ENCODE measurements at regions not wholly inside any gene's neighbourhood (a gene's known extent, or its start where the extent isn't known, plus 50 kb on each side); places are given as distances from the start of the nearest gene placed in this dataset.

DNA sequence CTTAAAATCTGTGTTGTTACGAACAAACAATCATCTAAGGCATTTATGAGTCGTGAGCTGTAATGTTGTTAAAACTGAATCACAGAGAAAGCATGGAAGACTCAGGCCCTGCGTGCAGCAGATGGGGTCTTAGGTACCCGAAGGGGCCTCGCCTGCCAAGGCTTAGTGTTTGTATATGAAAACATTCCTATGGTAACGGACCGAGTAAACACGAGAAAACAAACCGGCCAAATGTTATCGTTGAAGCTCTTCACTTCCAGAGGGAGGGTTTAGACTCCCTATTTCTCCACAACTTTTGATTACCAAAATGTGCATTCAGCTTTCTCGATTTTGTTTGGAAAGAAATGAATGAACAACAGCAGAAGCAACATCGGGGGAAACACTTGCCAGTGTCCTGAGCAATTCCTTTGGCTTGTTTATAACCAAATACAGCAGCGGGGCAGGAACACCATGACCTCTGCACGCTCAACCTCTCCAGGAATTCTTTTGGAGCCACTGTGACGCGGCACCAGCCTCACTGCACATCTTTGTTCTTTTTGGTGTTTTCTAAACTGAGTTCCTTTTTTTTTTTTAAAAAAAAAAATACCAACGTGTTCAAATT lies 121.6 kb upstream of the KLF6 start:
- DNase-seq (ENCODE audit: low read depth), result peak; percentile 79

DNA sequence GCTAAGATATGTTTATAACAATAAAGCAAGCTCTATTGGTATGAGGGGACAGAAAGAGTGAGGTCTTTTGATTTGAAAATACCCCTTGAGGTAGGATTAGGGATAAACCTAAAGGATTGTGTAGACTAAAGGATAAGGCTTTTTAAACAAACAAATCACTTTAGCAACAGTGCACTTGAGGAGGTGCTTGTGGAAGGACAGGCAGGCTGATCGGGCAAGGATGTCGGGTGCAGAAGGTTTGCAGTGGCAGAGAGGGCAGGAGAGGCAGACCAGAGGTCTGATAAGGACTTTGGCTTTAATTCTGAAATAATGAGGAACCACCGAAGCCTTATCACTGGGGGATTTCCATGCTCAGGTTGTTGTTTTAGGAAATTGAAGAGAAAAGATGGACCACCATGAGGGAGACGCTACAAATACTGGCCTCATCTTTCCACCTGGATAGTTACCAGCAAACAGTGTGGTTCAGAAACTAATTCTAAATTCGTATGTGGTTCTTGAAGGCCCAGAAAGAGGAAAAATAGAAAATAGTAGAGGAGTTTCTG lies 119.5 kb upstream of the KLF6 start:
- no peak for DNase-seq (ENCODE audit: low read depth)

DNA sequence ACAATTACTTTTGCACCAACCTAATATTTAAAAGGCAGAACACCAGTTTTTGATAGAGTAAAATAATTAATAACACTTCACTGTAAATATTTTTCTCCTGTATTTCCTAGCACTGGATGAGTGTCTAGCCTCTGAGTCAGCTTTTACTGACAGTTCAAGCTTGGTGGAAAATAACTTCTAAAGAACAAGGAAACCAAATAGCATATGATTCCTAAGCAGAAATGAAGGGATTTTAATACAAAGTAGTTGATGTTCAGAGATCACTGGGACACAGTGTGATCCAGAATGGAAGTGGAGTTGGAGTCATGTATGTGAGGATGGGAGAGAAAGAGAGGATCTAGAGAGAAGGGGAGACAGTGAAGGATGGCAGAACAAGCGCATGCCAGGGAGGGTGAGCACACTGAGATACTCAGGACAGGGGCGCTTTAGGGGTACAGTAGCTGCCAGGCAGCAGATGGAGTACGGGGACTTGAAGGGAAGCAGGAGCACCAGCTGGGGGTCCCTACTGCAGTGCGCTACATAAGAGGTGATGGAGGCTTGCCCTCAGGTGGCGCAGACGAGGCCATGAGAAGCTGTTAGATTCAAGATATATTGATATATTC lies 117.9 kb upstream of the KLF6 start:
- peak; percentile 51 for DNase-seq (ENCODE audit: low read depth)

DNA sequence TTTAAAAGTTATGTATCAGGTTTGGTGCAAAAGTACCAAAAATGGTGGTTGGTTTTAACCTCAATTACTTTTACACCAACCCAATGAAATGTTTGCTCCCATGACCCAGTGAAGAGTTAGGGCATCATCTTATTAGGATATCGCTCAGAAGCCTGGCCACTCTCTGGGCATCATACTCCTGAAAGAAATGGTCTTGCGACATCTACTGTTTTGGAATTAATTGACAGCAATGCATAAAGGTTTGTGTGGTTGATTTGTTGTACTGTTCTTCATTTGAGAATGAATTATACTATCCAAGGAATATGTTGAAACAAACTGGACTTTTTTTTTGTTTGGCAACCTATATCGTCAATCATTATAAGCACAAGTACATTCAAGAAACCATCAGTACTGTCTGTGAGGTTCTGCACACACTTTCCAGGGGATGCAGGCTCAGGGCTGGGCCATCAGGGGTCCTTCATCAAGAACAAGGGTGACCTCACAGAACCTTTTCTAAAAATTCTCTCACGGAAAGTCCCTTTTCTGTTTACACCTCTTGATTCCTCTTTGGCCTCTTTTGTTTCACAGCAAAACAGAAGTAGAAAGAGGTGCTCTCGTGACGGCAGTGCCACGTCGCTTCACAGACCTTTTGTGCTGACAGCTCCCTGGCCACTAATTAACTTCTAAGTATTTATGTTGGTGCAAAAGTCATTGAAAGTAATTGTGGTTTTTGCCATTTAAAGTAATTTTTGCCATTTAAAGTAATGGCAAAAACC lies 117.2 kb upstream of the KLF6 start:
- DNase-seq (ENCODE audit: low read depth), result peak; percentile 69

GRCh38 chr10:3901370-3901769 lies 116.4 kb upstream of the KLF6 start:
- no peak for DNase-seq (ENCODE audit: low read depth)

GRCh38 chr10:3900391-3900790 lies 115.4 kb upstream of the KLF6 start:
- DNase-seq (ENCODE audit: low read depth), result no peak

DNA sequence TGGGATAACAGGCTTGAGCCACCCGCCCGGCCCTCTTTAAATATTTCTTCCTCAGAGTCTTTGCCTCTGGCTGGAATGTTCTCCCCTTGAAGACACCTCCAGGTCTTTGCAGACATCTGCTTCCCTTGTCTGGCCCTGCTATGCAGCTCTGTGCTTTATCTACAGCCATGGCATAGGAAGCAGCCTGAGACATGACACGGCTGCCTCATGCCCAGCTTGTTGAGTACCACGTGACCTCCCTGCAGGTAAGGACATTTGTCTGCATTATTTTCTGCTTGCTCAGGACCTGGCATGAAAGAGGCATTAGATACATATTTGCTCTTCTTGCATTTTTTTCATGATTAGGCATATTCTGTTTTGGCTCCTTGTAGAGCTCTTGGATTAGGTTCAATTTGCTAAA lies 113.8 kb upstream of the KLF6 start:
- no peak for DNase-seq (ENCODE audit: low read depth)

GRCh38 chr10:3897156-3897555 lies 112.1 kb upstream of the KLF6 start:
- DNase-seq (ENCODE audit: low read depth), result peak; percentile 52

GRCh38 chr10:3896161-3896560 lies 111.2 kb upstream of the KLF6 start:
- no peak for DNase-seq (ENCODE audit: low read depth)

- peak; percentile 65 for DNase-seq (ENCODE audit: low read depth)
Observed at GRCh38 chr10:3895045-3895631, 110.1 kb upstream of the KLF6 start.

- no peak for DNase-seq (ENCODE audit: low read depth)
Observed at GRCh38 chr10:3893901-3894563, 109.0 kb upstream of the KLF6 start.

DNA sequence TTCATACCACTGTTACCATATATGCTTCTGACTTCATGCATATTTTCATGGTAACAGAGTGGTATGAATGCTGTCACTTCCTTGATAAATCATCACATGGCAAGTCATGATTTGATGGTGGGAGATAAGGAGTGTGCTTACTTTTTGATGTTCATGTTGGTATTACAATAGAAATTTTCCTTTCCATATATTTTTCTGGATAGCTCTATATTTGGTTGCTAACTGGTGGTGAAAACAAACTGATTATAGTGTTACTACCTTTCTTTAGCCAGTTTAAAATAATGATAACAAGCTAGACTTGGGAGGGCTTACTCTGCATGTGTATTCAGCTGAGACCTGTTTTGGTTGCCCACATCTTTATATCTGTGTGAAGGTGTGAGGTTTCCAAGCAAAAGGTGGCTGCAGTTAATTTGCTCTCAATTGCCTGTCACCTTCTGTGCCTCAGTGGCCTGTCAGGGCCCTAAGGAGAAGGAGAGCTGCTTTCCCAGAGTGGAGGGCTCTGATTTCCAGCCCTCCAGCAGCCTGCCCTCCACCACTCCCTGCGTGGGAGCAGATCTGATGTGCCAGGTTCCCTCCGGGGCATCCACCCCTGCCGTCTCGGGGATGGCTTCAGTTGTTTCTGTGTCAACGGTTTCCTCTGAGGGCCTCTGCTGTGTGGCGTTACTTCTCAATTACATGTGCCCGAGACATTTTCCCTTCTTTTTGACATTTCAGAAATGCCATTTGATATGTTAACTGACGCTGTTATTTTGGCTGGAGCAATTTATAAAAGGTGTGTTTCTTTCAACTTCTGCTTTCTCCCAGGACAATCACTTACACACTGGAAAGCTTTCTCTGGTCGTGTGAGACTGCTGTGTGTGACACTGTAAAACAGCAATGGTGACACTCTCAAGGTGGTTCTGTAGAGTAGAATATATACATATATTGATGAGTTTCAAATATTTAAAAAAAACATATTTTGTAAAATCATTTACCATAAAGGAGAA lies 107.7 kb upstream of the KLF6 start:
- peak; percentile 48 for DNase-seq (ENCODE audit: low read depth)

- no peak for DNase-seq (ENCODE audit: low read depth)
Observed at GRCh38 chr10:3891396-3891795, 106.4 kb upstream of the KLF6 start.

- no peak for DNase-seq (ENCODE audit: low read depth)
Observed at GRCh38 chr10:3890602-3891352, 105.8 kb upstream of the KLF6 start.

DNA sequence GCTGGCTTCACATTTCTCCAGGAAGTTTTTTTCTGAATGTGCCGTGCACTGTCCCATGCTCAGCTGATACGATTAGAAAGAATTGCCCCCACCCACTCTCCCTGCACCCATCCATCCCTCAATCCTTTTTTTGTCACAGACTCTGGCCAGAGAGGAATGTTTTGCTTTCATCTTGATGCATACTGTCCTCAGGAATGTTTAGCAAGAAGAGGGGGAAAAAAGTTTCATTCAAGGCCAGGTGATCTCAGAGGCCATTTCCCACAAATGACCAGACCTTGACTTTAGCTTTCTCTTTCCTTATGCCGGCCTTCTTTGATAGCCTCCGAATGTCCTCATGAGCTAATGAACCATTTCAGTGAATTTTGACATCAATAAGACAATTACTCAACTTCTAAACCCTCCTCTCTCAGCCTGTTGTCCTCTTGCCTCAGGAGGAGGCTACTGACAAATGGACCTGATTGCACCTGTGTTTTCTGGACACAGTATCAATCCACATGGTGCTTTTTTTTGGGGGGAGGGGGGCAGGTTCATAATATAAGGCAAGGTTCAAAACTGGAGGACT lies 105.0 kb upstream of the KLF6 start:
- DNase-seq (ENCODE audit: low read depth), result peak; percentile 89

DNA sequence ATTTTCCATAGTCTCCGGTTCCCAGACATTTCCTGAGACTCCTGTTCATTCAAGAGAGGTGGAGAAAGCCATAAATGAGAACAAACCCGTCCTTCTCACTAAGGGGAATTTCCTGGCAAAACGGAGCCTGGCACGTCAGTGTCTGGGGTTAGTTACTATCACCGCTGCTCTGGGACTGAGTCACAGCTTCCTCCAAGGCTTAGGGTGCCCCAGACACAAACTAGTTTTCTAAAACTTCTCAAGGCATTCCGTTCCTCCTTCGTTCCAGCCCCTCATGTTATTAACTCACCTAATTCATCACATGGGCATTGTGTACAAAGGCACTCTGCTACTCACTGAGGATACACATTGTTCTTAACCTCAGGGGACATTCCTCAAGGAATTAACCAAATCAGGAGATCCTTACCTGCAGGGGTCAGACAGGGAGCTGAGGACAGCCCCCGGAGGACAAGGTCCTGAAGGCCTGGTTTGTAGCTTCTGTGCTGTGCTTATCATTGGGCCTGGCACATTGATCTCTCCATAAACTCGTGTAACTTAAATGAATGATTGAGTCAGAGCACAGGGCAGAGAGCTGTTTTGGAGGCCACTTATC lies 103.0 kb upstream of the KLF6 start:
- DNase-seq (ENCODE audit: low read depth), result peak; percentile 89

- DNase-seq (ENCODE audit: low read depth), result peak; percentile 33
Observed at GRCh38 chr10:3887404-3887803, 102.4 kb upstream of the KLF6 start.

- DNase-seq (ENCODE audit: low read depth), result peak; percentile 91
Observed at GRCh38 chr10:3886641-3887251, 101.7 kb upstream of the KLF6 start.

DNA sequence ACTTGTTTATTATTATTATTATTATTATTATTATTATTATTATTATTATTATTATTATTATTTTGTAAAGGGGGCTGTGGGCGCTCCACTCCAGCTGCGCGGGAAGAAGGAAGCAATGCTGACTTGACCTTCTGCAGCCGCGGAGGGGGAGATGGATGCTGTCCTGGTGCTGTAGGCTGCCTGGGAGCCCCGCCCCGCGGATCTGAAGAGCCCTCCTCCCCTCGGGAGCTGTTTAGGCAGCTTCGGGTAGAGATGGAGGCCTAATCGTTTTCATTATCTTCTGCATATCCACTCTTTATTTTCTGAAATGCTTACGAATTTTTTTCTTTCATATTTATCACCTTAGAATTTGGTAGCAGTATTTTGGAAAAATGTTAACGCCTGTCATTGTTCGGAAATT lies 101.2 kb upstream of the KLF6 start:
- DNase-seq (ENCODE audit: low read depth), result no peak
